Hematopoietic multipotent progenitor cell (in vitro differentiated cells): ENCODE measurements at regions not wholly inside any gene's neighbourhood (a gene's known extent, or its start where the extent isn't known, plus 50 kb on each side); places are given as distances from the start of the nearest gene placed in this dataset. TPM values are rescaled to one million over a fixed set of nuclear protein-coding genes. Genes with fewer than 3 reads are reported as not detected.
A peak's percentile ranks its signal among the peaks of the same experiment; 100 is the strongest.

ENCODE experiments used
- DNase-seq, 3 donors: peaks; one replicate each; pipeline ENCODE4 v3.0.0-alpha.2; 2011 to 2015; ENCODE audit warnings: low read depth in 2 of 3, low spot score in 2 of 3
- small RNA-seq: library from RNA; depleted of rRNA; stranded (forward); fragments of <200 nt; gene quantifications from one replicate; pipeline ENCODE3, GENCODE V24; 2012

DNA sequence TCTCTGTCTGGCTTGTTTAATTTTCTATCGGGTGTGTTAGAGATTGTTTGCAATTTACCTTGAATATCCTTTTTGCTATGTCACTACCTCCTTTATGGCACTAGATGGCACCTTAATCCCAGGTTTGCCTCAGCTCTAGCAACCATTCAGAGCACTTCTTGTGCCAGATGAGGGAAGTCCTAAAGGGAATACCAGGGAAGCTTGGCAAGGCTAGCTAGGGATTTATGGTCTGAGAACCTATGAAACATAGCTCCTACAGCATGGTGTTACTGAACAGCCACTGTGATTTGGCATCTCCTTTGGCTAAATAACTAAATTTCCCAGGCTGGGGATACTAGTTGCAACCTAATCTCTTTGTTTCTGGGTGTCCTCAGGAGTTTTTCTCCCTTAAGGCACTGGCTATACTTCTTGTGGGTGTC is 69.0 kb upstream of the VOPP1 start:
- peak; percentile 33 to 66 (median 57) for DNase-seq

DNA sequence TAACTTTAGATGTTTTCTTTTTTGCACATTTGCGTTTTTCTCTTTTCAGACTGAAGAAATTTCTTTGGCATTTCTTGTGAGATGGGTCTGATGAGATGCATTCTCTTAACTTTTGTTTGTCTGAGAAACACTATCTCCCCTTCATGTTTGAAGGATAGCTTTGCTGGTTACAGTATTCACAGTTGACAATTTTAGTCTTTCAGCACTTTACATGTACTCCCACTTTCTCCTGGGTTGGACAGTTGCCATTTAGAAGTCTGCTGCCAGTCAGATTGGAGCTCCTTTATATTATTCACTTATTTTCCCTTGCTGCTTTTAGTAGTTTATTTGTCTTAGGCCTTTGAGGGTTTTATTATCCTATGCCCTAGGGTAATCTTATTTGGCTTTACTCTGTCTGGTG is 67.3 kb upstream of the VOPP1 start:
- no peak for DNase-seq

DNA sequence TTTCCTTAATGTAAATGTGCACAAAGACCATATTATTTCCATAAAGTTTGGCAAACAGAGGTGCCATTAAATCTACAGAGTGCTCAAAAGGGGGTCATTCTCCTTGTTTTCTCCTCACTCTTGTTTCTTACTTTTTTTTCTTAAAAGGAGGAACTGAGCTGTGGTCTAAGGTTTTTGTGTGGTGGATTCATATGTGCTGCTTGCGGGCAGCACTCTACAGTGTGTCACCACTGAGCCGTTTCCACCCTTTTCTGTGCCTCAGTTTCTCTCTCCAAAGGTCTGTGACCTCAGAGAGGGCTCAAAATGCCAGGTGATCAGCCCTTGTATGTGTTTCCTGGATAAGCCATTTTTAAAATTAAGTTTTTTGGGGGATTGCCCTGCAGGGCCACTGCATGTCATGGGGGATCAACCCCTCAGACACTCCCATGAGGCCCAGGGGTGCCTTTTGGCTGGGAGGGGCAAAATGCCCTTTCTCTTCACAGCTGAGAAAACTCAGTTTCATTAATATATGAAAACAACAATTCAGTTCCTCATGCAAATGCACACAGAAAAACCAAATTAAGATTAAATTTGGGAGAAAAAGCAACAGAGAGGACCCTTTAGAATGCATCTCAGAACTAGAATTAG is 56.9 kb upstream of the VOPP1 start:
- DNase-seq = no peak

DNA sequence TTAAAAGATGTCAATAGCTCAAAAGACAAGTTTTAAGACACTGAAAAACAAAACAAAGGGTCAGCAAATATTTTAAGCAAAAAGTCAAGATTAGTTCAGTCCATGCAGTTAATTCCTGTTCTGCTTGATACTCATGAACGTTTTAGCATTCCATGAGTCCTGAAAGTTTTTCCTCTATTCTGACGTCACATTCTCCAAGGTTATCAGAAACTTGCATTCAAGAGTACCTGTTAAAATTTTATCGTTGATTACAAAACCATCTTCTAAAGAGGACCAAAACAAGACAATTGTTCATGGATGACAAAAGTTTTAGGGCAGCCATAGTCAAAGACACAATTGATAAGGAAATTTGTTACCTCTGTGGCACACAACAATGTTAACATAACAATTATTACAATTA is 52.5 kb upstream of the VOPP1 start:
- DNase-seq = no peak

DNA sequence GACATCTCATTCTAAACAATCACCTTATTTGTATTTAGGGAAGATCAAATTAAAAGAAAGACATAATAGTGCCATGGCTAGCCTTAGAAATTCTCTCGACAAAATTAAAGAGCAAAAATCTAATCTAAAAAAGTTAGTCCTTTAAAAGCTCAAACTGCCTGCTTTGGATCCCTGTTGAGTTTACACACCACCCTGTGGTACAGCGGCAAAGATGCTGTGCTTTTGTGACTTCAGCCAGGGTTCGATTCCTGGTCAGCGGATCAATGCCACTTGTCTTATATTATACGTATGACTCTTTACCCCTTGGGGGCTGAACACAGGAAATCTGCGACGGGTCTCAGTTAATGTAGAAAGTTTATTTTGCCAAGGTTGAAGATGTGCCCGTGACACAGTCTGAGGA is 51.3 kb upstream of the VOPP1 start:
- no peak for DNase-seq

DNA sequence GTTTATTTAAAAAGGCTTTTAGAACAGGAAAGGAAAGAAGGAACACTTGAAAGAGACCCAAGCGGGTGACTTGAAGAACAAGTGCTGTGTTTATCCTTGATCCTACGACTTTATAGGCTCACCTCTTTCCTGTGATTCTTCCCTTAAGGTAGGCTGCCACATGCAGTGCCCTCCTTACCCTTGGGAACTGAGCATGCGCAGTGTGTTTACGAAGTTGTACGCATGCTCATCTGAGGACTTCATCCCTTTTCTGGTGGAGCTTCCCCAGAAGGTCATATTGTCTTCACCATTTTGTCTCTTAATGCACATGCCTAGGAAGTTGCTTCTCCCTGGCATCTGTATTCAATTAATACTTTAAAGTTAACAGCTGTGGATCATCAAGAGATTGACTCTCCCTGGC is 49.9 kb upstream of the VOPP1 start:
- DNase-seq = no peak

Small RNA genes in the stretch of these regions (small RNA-seq; reads per million reads assigned to genes)
- gene RNU6-389P (not detected), gene SUMO2P3 (not detected)
